DND-41 (cell line): ENCODE measurements at regions not wholly inside any gene's neighbourhood (a gene's known extent, or its start where the extent isn't known, plus 50 kb on each side); places are given as distances from the start of the nearest gene placed in this dataset.

Experiments
- ATAC-seq: fragments of 200-7000 bp; cut with Tn5 transposase; 3 replicates; pipeline ENCODE4 v1.9.1; 2021; ENCODE audit warnings: low read depth; ENCODE audit not compliant: insufficient read depth
- DNase-seq: peaks from one replicate; pipeline ENCODE4 v3.0.0-alpha.2; 2020
- H2AFZ ChIP-seq: 2 replicates; pipeline ENCODE4 v1.6.0; 2012; ENCODE audit warnings: low read depth, low read length
- H3K27ac ChIP-seq: 2 replicates; pipeline ENCODE4 v1.5.1; 2012; ENCODE audit warnings: low read length, inconsistent platforms
- H3K27me3 ChIP-seq: fragments of 200-600 bp; sonication (generic); 2 replicates; pipeline ENCODE4 v1.6.0; 2012; ENCODE audit warnings: low read length, mild to moderate bottlenecking, inconsistent platforms; ENCODE audit not compliant: insufficient read depth, poor library complexity
- H3K36me3 ChIP-seq: 2 replicates; pipeline ENCODE4 v1.5.1; 2012; ENCODE audit warnings: low read length, inconsistent platforms; ENCODE audit not compliant: insufficient read depth
- H3K4me1 ChIP-seq: 2 replicates; pipeline ENCODE4 v1.5.1; 2012; ENCODE audit warnings: mild to moderate bottlenecking, low read length; ENCODE audit not compliant: insufficient read depth
- H3K4me2 ChIP-seq: 2 replicates; pipeline ENCODE4 v1.6.0; 2012; ENCODE audit warnings: mild to moderate bottlenecking, moderate library complexity, low read length, inconsistent platforms; ENCODE audit not compliant: insufficient read depth
- H3K4me3 ChIP-seq, 2 experiments: fragments of 200-600 bp in 1 of 2; shearing (Covaris generic) in 1 of 2; 2 replicates each; pipeline ENCODE4 v1.5.1; 2012 to 2016; ENCODE audit warnings: inconsistent platforms in 2 of 2, low read length in 2 of 2, mild to moderate bottlenecking in 2 of 2, low read depth in 1 of 2, moderate library complexity in 1 of 2
- H3K79me2 ChIP-seq: 2 replicates; pipeline ENCODE4 v1.6.0; 2012; ENCODE audit warnings: low read length, inconsistent platforms; ENCODE audit not compliant: insufficient read depth
- H3K9ac ChIP-seq: 2 replicates; pipeline ENCODE4 v1.6.0; 2012; ENCODE audit warnings: low read depth, mild to moderate bottlenecking, inconsistent platforms, low read length, moderate library complexity
- H3K9me3 ChIP-seq: 2 replicates; pipeline ENCODE4 v1.5.1; 2012; ENCODE audit warnings: low read length, moderate library complexity, mild to moderate bottlenecking, inconsistent platforms; ENCODE audit not compliant: insufficient read depth, severe bottlenecking
- H4K20me1 ChIP-seq: 2 replicates; pipeline ENCODE4 v1.6.0; 2012; ENCODE audit warnings: low read length; ENCODE audit not compliant: insufficient read depth
- CTCF ChIP-seq: IDR thresholded peaks from 2 replicates; pipeline ENCODE4 v1.5.1; 2012; ENCODE audit warnings: borderline replicate concordance, low read length, moderate library complexity, mild to moderate bottlenecking; ENCODE audit not compliant: poor library complexity, severe bottlenecking; ENCODE audit errors: extremely low read depth
- EZH2 ChIP-seq: IDR thresholded peaks from 3 replicates; pipeline ENCODE4 v1.6.1; 2012; ENCODE audit warnings: borderline replicate concordance, low read depth, mild to moderate bottlenecking, moderate library complexity, low read length, inconsistent platforms; ENCODE audit not compliant: severe bottlenecking

- Histone ChIP-seq H3K9me3 (peaks cover 9% of the 10 kb centered on the region), H4K20me1 (no peaks in the 10 kb centered on the region), H3K4me2 (no peak overlapping the region), H3K27me3 (no peaks in the 10 kb centered on the region), H2AFZ (no peak overlapping the region), H3K36me3 (no peaks in the 10 kb centered on the region), H3K4me1 (no peaks in the 10 kb centered on the region), H3K9ac (no peak overlapping the region), H3K4me3 (no peak overlapping the region), H3K27ac (no peak overlapping the region), H3K79me2 (no peaks in the 10 kb centered on the region)
- TF ChIP-seq EZH2: no peak
- TF ChIP-seq CTCF: no peak
- DNase-seq: no peak
- no peak for ATAC-seq
These were observed 2267.9 kb upstream of the RAG2 start for GRCh38 chr11:38865922-38866321.

- Histone ChIP-seq H3K4me2 (no peak overlapping the region), H3K9me3 (no peaks in the 10 kb centered on the region), H3K4me3 (no peak overlapping the region), H4K20me1 (no peaks in the 10 kb centered on the region), H3K27ac (no peak overlapping the region), H3K36me3 (no peaks in the 10 kb centered on the region), H3K27me3 (no peaks in the 10 kb centered on the region), H2AFZ (no peak overlapping the region), H3K4me1 (no peaks in the 10 kb centered on the region), H3K9ac (no peak overlapping the region), H3K79me2 (no peaks in the 10 kb centered on the region)
- DNase-seq (no peak), ATAC-seq (no peak)
- TF ChIP-seq EZH2 (no peak), CTCF (no peak)
These were observed 2245.0 kb upstream of the RAG2 start for GRCh38 chr11:38842991-38843390.

- ATAC-seq (no peak), DNase-seq (no peak)
- Histone ChIP-seq H3K36me3 (no peaks in the 10 kb centered on the region), H3K9me3 (no peaks in the 10 kb centered on the region), H2AFZ (no peak overlapping the region), H3K27ac (no peak overlapping the region), H3K9ac (no peak overlapping the region), H3K4me1 (no peaks in the 10 kb centered on the region), H3K4me3 (no peak overlapping the region), H3K79me2 (no peaks in the 10 kb centered on the region), H3K4me2 (no peak overlapping the region), H4K20me1 (no peaks in the 10 kb centered on the region), H3K27me3 (no peaks in the 10 kb centered on the region)
- TF ChIP-seq EZH2 (no peak), CTCF (no peak)
These were observed 2241.0 kb upstream of the RAG2 start for GRCh38 chr11:38839071-38839470.

- Histone ChIP-seq H2AFZ (no peak overlapping the region), H3K4me3 (no peak overlapping the region), H3K9ac (no peak overlapping the region), H3K4me1 (no peaks in the 10 kb centered on the region), H3K4me2 (no peak overlapping the region), H4K20me1 (no peaks in the 10 kb centered on the region), H3K27me3 (no peaks in the 10 kb centered on the region), H3K36me3 (no peaks in the 10 kb centered on the region), H3K9me3 (no peaks in the 10 kb centered on the region), H3K79me2 (no peaks in the 10 kb centered on the region), H3K27ac (no peak overlapping the region)
- ATAC-seq (no peak), DNase-seq (no peak)
- no peak for TF ChIP-seq CTCF
- TF ChIP-seq EZH2: no peak
These were observed 2237.9 kb upstream of the RAG2 start for GRCh38 chr11:38835966-38836365.
